Non-pigmented ciliary epithelial cell (primary cell): ENCODE measurements at regions not wholly inside any gene's neighbourhood (a gene's known extent, or its start where the extent isn't known, plus 50 kb on each side); places are given as distances from the start of the nearest gene placed in this dataset.
"Not testable (repeated sequence)": the region's sequence is repeated elsewhere in the genome, so short reads cannot be mapped to it uniquely, and the experiment has no call there.

Experiments
- DNase-seq: peaks from one replicate; pipeline ENCODE4 v3.0.0-alpha.2; 2010; ENCODE audit warnings: low read depth

DNA sequence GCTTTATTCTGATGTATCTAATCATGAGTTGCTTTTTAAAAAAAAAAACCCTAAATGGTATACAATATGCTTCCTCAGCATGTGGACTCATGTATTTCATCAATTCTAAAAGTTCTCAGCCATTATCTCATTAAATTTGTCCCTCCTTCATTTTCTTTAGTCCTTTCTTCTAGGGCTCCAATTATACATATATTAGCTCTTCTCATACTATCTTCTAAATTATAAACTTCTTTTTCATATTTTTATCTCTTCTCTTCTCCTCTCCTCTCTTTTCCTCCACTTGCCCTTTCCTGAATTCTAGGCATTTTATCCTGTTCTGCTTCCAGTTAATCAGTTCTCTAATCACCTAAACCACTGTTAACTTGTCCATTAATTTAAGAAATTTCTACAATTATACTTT lies 55.0 kb upstream of the IL33 start:
- no peak for DNase-seq

- peak; percentile 10 for DNase-seq
Observed at GRCh38 chr9:6153425-6153824, 62.2 kb upstream of the IL33 start.

- no peak for DNase-seq
Observed at GRCh38 chr9:6152788-6153187, 62.8 kb upstream of the IL33 start.

- no peak for DNase-seq
Observed at GRCh38 chr9:6150483-6150882, 65.1 kb upstream of the IL33 start.

DNA sequence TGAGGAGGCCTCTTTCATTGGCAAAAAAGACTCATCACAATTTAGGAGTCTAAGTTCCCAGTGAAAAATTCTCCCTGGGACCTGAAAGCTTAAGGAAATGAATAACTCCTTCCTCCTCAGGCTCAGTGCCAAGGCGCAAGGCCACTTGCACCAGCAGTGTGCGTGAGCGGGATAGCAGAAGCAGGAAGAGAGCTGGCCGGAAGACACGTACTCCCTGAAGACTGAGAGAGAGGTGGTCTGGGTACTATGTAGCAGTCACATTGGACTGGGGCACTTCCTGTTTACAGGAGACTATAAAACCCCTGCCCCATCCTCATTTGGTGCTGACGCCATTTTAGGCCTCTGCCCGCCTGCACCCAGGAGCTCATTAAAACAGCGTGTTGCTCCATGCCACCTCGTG lies 66.3 kb upstream of the IL33 start:
- DNase-seq: no peak

DNA sequence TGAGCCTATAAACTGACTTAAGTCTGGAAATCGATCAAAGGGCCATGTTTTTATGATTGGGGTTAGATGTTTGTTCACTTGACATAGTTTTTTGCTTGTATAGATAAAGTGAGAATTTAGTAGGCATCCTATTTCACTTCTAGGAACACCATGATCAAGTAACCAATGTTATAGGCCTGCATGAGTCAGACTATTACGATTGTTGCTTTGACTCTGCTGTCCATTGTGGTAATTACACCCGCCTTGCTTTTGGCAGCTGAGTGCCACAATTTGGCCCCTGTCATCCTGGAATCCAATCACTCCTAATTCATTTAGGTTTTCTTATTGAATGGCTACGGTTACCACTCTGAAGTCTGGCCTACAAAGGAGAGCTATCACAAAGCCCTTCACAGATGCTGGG lies 67.8 kb upstream of the IL33 start:
- DNase-seq: no peak

DNA sequence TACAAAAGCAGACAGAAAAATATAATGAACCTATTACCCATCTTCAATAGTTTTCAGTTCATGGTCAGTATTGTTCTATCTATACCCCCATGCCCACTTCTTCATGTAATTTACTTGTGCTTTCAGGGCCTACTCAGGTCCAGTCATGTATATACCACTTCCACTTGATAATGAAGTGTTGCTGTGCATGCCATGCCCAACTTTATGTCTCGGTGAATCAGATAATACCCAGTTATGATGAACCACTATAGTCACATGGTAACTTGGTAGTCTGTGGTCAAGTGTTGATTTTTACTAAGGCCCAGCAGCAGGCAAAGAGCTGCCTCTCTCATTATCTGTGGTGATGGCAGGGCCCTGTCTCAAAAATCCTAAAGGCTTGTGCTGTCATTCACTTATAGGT lies 70.7 kb upstream of the IL33 start:
- no peak for DNase-seq

DNA sequence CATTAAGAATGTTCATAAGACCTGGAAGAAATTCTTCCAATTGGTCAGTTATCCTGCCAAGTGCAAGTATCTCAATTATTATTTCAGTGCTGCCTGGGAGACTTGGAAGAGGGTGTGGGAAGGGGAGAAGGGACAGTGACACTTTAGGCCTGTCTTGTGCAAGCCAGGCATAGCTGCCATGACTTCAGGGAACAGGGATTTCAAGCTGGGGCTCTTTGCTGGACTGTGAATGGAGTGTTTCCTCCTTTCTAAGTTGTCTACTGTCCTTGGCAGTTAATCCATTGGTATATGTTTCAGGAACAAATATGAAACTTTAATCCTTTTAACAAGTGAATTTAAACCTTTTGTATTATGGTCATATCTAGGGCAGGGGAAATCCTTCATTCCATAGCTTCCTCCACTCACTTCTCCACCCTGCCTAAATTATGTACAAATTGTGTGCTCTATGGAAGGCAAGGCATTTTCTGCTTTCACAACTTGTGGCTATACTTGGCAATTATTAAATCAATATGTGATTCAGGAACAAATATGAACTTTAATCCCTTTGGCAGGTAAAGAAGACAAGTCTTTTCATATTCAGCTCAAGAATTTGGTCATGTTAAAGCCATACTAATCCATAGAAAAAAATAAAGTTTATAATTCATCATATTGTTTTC lies 72.7 kb upstream of the IL33 start:
- DNase-seq: no peak

DNA sequence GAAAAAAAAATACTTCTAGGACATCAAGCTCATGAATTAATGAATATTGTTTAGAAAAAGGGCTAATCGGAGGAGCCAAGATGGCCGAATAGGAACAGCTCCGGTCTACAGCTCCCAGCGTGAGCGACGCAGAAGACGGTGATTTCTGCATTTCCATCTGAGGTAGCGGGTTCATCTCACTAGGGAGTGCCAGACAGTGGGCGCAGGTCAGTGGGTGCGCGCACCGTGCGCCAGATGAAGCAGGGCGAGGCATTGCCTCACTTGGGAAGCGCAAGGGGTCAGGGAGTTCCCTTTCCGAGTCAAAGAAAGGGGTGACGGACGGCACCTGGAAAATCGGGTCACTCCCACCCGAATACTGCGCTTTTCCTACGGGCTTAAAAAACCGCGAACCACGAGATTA lies 79.8 kb upstream of the IL33 start:
- DNase-seq: not testable (repeated sequence)

DNA sequence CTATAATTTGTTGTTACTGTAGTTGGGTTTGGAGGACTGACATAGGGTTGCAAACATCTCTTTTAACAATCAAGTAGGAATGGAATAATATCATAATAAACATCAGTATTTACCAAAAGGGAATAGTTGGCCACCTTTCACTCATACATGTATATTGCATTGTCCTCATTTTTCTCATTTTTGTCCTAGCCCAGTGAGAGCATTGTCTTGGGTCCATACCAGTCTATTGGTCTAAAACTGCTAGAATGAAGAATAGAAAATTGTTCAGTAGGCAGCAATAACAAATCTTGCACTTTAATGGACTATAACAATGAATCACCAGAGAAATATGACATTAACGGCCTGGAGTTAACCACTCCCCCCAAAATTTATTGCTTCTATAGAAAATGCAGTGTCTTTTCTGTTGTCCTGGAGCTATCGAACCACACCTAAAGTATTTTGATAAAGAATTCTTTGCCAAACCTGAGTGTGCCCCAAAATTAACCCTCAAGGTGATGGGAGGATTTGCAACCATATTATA lies 80.9 kb upstream of the IL33 start:
- no peak for DNase-seq

- no peak for DNase-seq
Observed at GRCh38 chr9:6133346-6134063, 82.1 kb upstream of the IL33 start.

DNA sequence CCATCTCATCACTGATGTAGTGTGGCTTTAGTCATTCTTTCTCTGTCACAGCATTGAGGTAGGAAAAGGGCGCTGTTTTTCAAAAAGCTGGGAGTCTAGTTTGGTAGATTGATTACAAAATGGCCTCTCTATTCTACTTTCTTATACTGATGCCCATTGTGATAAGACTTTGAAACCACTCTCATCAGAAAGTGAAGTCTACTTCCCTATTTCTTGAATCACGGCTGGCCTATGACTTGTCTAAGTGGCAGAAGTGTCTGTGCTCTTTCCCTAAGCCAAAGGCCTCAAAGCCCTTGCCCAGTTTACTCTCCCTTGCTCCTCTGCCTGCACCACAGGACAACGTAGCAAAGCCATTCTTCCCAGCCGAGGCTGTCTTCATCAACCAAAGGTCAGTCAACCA lies 83.0 kb upstream of the IL33 start:
- no peak for DNase-seq

DNA sequence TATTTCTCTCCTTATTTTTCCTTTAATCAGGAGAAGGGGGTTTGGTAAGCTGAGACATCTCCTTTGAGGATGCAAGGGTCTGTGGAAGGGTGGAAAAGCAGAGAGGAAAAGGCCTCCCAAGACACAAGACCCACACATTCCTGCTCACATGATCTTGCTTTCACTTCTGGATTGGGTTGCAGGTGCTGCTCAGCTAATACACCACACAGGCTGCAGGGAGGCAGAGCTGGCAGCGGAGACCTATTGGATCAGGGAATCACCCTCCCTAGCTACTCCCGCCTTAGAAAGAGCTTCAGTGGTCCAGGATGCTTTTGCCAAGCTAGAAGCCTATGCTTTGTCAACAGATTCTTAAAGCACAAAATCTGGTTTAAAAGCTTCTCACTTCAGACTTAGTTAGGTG lies 87.6 kb upstream of the IL33 start:
- DNase-seq: no peak

GRCh38 chr9:6126377-6126776 lies 89.2 kb upstream of the IL33 start:
- no peak for DNase-seq

DNA sequence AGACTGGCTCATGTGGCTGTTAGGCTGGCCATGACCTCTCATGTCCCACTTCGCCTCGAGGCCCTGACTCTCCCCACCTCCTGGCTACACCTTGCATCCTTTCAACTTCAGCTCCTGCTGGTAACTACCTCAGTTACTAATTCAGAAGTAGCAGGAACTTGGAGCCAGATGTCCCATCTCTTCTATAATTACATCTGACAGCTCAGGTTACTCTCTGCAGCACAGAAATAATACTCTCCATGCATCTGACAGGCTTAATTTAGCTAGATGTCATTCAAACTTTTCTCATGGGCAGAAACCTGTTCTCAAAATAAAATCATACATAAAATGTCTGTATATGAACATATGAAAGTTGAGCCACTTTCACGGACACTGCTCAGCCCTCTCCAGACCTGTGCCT lies 92.2 kb upstream of the IL33 start:
- DNase-seq: no peak

DNA sequence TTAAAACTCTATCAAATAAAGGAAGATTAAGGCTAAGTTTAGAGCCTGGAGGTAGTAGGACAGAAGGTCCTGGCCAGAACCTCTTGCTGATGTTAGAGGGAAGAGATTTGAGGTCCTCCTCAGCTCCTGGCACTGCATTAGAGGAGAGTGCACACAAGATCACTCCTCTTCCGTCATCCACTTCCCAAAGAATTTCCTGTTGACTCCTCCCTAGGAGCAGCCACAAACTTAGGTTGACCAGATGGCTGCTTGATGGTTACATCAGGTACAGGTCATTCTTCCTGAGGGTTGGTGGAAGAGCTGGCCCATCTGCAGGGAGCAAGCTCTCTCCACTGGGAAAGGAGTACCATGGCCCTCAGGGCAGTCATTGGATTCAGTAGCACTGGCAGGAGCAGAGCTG lies 93.9 kb upstream of the IL33 start:
- no peak for DNase-seq

GRCh38 chr9:6114424-6114823 lies 99.0 kb upstream of the RANBP6 start:
- DNase-seq: no peak

DNA sequence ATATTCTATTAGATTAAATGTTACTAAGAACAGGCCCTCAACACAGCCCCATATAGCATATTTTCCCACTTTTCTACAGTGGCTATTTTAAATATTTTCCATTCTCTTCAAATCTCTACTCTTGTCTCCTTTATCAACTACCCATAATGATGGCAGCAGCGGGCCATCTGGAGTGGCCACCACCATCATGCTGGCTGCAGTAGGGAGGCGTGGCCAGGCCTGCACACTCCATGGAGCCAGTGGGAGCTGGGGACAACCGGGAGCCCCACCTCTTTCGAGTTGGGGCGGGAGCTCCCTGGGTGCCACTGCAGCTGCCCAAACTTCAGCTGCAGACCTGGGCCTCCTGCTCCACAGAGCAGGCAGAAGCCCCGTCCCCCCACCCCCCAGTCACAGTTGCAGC lies 98.4 kb upstream of the RANBP6 start:
- no peak for DNase-seq

DNA sequence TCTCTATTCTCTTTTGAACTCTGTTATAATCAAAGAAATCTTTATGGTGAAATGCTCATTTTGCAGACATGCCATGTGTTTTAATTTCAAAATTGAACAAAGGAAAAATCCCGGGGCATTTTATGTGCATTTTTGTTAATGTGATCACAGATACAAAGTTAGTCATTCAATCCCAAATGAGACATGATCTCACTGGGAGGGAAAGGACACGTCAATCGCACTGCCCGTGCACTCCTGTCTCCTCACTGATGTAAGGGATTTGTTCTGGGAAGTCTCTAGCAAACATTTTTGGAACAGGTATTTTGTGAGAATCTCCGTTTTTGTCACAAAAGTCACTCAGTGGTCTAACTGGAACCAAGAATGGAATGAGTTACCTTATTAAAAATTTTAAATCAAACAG lies 97.9 kb upstream of the RANBP6 start:
- no peak for DNase-seq

DNA sequence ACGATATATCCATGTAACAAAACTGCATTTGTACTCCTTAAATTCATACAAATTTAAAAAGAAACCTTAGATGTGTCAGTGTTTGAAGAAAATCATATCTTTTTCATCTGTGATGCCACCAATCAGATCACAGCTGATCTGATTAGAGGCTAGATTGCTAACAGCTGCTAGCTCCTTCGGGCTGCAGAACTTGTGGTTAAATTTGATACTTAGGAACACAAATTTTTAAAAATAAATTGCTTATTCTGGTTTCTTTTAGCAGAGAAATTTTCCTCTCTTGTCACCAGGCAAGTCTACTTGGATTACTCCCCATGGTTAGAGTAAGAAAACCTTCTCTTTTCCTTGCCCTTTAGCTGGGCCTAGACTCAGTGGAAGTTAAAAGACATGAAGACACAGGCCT lies 94.6 kb upstream of the RANBP6 start:
- DNase-seq: no peak

- no peak for DNase-seq
Observed at GRCh38 chr9:6109571-6109970, 94.1 kb upstream of the RANBP6 start.

- DNase-seq: no peak
Observed at GRCh38 chr9:6106711-6107339, 91.4 kb upstream of the RANBP6 start.

- no peak for DNase-seq
Observed at GRCh38 chr9:6105738-6106137, 90.3 kb upstream of the RANBP6 start.
